GM13977 (cell line): ENCODE measurements at regions not wholly inside any gene's neighbourhood (a gene's known extent, or its start where the extent isn't known, plus 50 kb on each side); places are given as distances from the start of the nearest gene placed in this dataset.

ENCODE experiments used
- DNase-seq: peaks from one replicate; pipeline ENCODE4 v3.0.0; 2012; ENCODE audit warnings: low spot score
- CTCF ChIP-seq: IDR thresholded peaks from 2 replicates; pipeline ENCODE4 v1.5.1; 2012; ENCODE audit warnings: mild to moderate bottlenecking, control low read depth; ENCODE audit not compliant: insufficient read depth; ENCODE audit errors: extremely low read depth, missing control alignments
- in situ Hi-C: fragments of 300-500 bp; cut with MboI; formaldehyde crosslinking; loops from one replicate; pipeline ENCODE4 v1.12.0; 2022; ENCODE audit warnings: low sequenced_read_pairs, low pct_unique_long_range_greater_than_20kb, mixed read lengths, inconsistent platforms; ENCODE audit not compliant: unreplicated experiment

- TF ChIP-seq CTCF = no peak
- in situ Hi-C loops = no loop called here
- DNase-seq = no peak
Measured at GRCh38 chr11:11178671-11179638, 174.1 kb downstream of the CSNK2A3 start.

GRCh38 chr11:11177156-11177808 lies 175.8 kb downstream of the CSNK2A3 start:
- DNase-seq = no peak
- in situ Hi-C loops = no loop called here
- no peak for TF ChIP-seq CTCF

- in situ Hi-C loops = no loop called here
- no peak for DNase-seq
- no peak for TF ChIP-seq CTCF
Measured at GRCh38 chr11:11173316-11174025, 179.6 kb downstream of the CSNK2A3 start.

GRCh38 chr11:11171854-11172253 lies 181.2 kb downstream of the CSNK2A3 start:
- peak; percentile 35 for DNase-seq
- in situ Hi-C loops = no loop called here
- TF ChIP-seq CTCF = no peak

- DNase-seq = no peak
- in situ Hi-C loops = no loop called here
- no peak for TF ChIP-seq CTCF
Measured at GRCh38 chr11:11171285-11171684, 181.8 kb downstream of the CSNK2A3 start.

- in situ Hi-C loops = no loop called here
- TF ChIP-seq CTCF = no peak
- DNase-seq = no peak
Measured at GRCh38 chr11:11170352-11171084, 182.5 kb downstream of the CSNK2A3 start.
